NCI-H460 (cell line): ENCODE measurements at regions not wholly inside any gene's neighbourhood (a gene's known extent, or its start where the extent isn't known, plus 50 kb on each side); places are given as distances from the start of the nearest gene placed in this dataset.

Source experiments
- DNase-seq: peaks from one replicate; pipeline ENCODE4 v3.0.0-alpha.2; 2016; ENCODE audit warnings: low read depth; ENCODE audit errors: extremely low read depth

GRCh38 chr7:31398815-31399214 is 58.3 kb upstream of the NEUROD6 start:
- DNase-seq: no peak

DNA sequence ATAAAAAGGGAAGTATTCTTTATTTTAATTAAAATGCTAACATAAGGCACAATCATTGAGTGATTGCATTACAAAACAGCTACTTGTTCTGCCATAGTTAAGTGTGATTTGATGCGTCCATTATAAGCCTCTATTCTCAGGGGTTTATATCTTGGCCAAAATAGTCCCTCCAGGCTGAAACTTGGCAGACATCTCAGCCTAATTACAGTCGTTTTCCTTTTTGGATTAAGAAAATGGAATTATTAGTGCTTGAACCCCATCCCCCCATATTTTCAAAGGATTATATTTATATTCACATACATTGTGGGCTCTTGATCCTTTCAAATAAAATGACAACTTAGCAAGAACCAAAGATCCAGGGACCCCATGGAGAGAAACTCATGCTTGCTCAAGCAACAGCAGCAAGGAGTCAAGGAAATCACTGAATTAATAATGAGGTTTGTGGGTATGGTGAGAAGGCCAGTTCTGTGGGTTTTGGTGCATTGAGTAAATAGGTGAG is 66.7 kb upstream of the NEUROD6 start:
- no peak for DNase-seq

- DNase-seq: peak; percentile 87
Observed at GRCh38 chr7:31408140-31408729, 67.7 kb upstream of the NEUROD6 start.

DNA sequence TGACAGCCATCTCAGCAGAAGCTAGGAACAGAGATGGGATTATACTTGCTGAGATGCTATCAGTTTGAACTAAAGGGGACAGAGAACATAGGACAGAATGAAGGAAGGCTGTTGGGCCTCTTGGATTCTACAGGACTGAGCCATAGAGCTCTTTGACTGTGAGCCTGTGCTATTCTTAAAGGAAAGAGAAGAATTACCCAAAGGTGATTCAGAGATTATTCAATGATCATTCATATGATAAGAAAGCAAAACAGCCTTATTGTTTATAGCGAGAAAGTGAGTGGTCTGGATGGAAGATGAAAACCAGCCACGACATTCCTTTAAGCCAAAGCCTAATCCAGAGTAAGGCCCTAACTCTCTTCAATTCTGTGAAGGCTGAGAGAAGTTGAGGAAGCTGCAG is 69.7 kb upstream of the NEUROD6 start:
- no peak for DNase-seq

GRCh38 chr7:31411416-31411815 is 70.9 kb upstream of the NEUROD6 start:
- no peak for DNase-seq

DNA sequence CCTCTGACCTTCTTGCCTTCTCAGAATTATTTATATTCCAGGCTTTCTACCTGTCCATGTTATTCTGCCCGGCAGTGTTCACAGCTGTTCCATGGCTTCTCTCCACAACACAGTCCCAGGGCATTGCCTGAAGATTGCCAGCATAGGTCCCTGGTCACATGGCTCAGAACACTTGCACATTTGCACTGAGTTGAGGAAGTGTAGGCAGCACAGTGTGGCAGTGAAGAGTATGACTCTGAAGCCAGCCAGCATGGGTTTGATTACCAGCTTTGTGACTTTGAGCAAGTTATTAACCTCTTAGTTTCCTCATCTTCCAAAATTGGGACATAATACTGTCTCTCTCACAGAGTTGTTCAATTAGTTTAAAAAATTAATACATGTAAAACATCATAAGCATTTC is 73.2 kb upstream of the NEUROD6 start:
- DNase-seq: no peak

DNA sequence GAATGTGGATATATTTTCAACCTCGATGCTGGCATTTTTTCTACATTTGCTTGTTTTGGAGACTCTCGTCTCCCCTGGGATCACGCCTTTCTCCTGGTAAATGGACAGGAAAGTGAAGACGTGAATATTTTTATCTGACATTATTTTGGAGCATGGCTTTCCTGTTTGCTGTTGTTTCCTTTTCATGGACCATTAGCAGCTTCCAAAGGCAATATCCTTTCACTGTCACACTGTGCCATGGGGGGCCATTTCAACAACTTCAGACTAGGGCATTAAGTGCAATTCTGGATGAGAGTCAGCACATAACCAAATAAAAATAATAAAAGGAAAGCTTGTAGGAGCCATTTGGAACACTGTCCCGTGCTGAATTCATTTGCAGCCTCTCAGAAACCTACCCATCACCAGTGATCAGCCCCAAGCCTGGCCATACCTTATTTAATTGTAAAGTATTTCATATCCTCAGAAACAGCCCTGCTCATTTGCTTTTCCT is 75.9 kb upstream of the NEUROD6 start:
- no peak for DNase-seq

DNA sequence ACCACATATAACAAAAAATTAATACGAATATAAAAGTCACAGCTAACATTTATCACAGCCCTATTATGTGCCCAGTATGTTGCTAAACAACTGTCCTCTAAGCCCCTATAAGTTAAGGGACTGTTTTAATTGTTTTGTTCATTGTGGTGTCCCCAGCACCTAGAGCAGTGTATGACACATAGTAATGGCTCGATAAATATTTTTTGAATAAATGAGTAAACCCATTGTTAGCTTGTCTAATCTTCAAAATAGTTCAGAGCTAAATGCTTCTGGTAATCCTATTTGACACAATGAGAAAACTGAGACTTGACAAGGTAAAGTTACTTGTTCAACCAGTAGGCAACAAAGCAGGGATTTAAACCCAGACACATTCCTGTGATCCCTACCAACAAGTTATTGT is 78.4 kb upstream of the NEUROD6 start:
- DNase-seq: no peak

GRCh38 chr7:31419505-31420055 is 79.1 kb upstream of the NEUROD6 start:
- no peak for DNase-seq

DNA sequence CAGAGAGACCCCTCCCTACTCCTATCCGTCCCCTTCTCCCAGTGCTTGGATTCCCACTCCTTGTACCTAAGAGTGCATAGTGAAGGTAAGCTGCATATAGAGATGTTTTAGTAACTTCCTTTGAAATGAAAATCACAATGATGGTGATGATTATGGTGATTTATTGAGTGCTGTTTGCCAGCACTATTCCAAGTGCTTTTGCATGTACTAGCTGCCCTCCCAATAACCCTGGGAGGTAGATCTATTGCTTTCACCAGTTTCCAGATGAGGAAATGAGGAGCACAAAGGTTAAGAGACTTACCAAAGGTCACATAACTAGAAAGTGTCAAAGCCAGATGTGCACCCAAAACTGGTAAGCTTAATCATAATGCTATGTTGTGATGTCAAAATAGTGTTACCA is 80.4 kb upstream of the NEUROD6 start:
- DNase-seq: no peak

- DNase-seq: no peak
Observed at GRCh38 chr7:31421607-31422006, 81.1 kb upstream of the NEUROD6 start.

GRCh38 chr7:31423994-31424393 is 83.5 kb upstream of the NEUROD6 start:
- DNase-seq: no peak

DNA sequence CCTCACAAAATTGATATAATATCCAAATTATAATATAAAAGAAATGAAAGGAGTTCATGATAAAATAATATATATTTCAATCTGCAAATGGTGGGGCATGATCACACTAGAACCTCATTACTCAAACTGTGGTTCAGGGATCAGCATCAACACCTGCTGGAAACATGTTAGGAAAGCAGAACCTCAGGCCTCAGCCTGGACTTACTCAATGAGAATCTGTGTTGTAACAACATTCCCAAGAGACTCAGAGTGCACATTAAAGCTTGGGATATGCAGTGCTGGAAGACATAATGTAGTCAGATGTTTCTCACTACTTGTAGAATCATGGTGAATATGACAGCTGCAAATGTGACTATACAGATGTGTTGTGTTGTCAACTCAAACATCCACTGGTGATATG is 81.7 kb upstream of the ITPRID1 start:
- peak; percentile 26 for DNase-seq

DNA sequence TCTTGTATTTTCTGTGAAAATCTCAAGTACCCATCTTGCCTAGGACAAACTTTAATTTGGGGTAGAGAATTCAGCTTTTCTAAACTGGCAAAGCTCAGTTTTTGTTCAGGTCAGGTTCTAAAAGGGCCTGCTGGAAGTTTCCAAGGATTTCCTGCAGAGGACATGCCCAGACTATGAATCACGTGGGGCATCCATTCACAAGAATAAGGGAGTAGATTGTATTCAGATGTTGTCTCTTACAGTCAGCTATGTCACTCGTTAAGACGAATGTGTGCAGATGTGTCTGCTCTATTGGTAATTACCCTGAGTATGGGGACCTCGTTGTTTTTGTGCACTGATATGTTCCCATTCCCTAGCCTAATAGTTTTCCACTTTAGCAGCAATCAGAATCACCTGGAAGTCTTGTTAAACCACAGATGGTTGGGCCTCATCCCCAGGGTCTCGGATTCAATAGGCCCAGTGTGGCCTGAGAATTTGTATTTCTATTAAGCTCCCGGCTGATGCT is 81.0 kb upstream of the ITPRID1 start:
- no peak for DNase-seq

DNA sequence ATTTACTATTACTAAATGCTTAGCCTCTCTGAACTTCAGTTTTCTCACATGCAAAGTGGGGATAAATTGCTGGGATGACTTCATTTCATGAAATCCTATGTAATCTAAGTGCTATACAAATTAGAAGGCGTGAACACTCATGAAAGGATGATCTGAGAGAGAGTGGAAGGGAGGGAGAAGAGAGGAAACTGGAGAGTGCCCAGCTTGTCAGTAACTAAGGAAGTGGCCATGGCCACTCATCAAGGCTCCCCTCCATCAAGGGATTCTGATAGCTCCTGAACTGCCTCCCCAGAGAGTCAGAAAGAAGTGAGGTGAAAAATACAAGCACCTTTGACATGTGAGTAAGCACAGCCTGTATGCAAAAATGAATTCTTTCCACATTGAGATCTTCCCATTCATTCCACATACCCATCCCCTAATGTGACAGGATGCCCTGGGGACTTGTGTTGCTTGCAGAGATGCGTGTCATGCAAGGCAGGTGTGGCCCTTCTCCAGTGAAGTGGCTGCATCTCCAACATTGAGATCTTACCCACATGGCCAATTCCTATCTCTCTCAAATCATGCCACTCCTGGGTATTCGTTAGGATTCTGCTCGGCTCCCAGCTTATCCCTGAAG is 76.5 kb upstream of the ITPRID1 start:
- DNase-seq: no peak

DNA sequence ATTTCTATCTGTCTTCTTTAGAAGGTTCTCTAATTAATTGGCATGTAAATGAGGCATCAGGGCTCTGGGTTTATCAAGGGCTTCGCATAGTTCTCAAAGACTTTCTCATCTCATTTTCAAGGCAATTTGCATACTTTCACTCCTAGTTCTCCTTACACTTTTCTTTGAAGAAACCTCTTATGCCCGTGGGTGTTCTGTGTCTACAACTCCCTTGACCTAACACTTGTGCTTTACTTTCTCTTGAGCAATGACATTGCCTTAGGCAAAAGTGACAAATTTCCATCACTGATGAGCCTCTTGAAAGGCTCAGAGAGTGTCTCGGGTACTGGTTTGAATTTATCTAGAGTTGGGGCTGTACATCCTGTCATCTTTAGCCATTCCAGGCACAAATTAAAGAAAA is 74.7 kb upstream of the ITPRID1 start:
- no peak for DNase-seq

GRCh38 chr7:31440511-31440910 is 73.4 kb upstream of the ITPRID1 start:
- no peak for DNase-seq

- peak; percentile 33 for DNase-seq
Observed at GRCh38 chr7:31442626-31443025, 71.3 kb upstream of the ITPRID1 start.

DNA sequence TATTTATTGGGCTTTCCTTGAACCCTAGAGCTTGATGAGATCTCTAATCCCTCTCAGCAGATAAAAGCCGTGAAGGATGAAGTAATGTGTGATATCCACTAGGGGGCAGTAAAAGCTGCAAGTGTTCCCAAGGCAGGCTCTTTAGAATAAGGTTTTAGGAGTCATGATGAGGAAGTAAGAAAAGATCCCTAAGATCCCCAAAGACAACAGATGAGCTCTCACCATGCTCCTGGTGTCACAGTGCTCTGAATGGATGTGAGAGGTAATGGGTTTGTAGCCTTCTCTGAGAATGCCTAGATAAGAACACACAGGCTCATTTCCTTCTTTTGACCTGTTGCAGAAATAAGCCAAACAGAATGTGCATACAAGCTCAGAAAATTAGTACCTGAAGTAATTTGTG is 70.4 kb upstream of the ITPRID1 start:
- DNase-seq: peak; percentile 52

GRCh38 chr7:31444196-31444595 is 69.7 kb upstream of the ITPRID1 start:
- DNase-seq: no peak

- DNase-seq: no peak
Observed at GRCh38 chr7:31445686-31446355, 68.1 kb upstream of the ITPRID1 start.

GRCh38 chr7:31448649-31449048 is 65.2 kb upstream of the ITPRID1 start:
- DNase-seq: no peak
